NCI-H1930 (cell line): ENCODE measurements at regions not wholly inside any gene's neighbourhood (a gene's known extent, or its start where the extent isn't known, plus 50 kb on each side); places are given as distances from the start of the nearest gene placed in this dataset.

Source experiments
- DNase-seq, 2 experiments: peaks; one replicate each; lab custom pipeline; 2025; lab: John Stamatoyannopoulos, UW

DNA sequence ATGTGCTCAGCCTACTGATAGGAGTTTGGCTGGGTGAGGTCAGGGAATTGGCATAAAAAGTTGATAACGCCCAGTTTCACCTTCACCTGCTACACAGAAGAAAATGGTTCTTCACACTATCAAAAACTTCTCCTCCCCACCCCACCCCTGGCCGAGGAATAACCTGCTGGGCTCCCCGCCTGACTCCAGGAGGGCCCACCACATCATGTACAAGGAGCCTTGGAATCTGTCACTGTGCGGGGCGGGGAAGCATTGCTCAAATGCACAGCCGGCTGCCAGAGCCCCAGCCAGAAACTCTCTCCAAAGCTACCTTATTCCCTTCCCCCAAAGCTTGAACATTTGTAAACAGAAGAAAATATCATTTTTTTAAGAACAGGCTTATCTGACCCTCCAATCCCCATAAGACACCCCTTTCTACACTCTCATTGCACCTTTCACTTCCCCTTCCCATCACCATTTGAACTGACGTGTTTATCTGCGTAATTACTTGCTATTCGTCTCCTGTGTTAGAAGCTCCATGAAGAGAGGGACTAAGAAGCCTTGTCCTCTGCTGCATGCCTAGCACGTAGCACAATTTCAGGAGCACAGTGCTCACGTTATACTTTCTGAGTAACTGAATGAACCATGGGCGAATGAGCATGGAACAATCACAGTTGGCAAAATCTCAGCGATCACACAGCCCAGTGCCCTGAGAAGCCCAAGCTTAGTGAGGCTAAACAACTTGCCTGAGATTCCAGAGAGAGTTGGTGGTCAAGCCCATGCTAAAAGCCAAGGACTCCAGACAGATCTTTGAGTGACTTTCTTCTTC is 82.9 kb downstream of the HES1 start:
- no peak for DNase-seq

DNA sequence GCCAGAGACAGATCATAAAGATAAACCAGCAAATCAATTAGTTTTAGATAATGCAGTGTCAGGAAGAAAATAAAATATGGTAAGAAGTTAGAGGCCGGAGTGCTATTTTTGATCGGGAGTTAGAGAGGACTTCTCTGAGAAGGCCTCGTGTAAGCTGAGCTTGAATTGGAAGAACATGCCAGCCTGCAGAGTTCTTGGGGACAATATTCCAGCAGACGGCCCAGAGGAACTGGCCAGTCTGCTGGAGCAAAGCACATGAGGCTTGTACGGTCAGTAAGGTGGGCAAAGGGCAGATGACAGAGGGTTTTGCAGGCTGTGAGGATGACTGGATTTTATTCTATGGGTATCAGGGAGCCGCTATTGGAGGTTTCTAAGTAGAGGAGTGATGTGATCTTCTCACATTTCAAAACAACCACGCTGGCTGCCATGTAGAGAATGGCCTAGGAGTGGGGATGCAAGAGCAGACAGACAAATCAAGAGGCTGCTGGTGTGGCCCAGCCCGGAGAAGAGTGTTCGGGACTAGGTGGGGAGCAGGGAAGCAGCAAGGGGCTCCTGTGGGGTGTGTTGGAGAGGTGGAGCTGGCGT is 84.0 kb downstream of the HES1 start:
- no peak for DNase-seq

DNA sequence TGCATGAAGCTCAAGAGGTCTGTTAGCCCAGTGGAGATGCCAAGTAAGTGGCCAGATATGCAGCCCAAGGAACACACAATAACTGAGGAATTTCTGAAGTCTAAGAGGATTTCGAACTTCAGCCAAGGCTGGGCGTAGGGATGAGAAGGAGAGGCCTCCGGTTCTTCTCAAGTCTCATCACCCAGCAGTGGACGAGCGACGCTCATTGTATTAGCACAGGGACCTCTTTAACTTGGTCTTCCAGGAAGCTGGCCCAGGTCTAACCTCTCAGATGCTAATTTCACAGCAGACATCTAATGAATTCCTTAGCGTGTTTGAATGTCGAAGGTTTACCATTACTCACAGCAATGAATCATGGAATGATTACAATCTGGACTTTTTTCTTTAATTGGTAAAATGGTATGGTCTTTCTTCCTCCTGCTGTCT is 85.0 kb downstream of the HES1 start:
- no peak for DNase-seq

DNA sequence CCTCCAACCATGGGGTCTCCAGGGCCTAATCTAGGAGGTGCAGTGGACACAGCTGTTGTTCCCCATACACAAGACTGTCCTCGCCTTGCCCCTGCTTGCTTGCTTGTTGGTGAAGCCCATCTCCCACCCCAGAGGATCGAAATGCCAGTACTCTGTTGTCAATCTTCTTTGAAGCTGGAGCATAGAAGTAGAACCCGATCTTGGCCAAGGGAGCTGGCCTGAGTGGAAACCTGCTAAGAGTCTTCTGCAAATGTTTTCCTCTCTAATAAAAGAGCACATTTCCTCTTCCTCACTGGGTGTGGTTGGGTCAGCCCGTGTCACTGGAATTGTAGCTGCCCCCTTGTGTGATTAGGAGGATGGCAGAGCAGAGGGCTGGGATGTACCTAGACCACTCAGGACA is 85.4 kb downstream of the HES1 start:
- DNase-seq = no peak

DNA sequence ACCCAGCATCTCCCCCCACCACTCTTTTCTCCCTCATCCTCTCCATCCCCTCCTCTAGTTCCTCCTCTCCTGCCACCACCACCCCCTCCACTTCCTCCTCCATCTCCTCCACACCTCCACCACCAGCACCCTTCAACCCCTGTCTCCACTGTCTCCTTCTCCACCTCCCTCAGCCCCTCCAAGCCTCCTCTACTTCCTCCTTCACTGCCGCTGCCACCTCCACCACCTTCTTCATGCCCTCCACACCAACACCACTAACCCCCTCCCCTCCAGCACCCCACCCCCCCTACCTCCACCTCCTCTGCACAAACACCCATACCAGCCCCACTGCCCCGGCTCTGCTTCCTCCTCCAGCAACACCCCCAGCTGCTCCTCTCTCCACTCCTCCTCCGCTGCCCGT is 88.0 kb downstream of the HES1 start:
- DNase-seq = no peak

DNA sequence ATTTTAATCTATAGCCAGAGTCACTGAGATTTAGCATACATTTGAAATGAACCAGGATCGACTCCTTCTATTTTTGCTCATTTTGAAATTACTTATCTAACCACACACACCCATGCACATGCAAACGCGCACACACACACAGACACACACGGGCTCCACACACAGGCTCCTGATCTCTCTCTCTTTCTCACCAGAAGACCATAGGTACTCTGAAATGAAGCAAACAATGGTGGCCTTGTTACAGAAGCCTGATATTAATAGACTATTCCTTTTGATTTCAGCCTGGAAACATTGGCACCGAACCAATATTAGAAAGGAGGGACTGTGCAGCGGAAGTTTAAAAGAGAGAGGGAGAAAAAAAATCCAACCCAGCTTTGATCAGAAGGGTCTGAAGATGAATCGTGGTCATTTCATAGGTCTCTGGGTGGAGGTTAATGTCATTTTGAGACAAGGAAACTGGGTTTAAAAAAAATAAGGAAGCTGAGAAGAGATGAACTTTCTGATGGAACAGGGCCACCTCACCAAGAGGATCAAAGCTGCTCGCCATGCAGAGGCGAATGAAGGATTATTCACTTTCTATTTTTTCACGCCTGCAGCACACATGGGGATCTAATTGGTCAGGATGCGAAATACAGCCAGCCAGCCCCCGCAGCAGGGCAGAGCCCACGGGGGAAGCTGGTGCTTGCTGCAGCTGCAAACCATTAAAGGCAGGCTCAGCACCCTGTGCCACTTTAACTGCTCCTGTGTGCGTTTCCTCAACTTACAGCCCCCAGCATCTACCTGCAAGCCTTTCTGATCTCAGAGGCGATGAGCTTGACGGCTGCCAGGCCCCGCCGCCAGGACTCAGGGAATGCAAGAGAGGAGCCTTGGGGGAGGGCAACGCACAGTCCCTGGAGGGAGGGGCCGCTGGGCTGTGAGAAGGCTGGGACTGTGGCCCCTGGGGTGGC is 88.8 kb downstream of the HES1 start:
- no peak for DNase-seq

DNA sequence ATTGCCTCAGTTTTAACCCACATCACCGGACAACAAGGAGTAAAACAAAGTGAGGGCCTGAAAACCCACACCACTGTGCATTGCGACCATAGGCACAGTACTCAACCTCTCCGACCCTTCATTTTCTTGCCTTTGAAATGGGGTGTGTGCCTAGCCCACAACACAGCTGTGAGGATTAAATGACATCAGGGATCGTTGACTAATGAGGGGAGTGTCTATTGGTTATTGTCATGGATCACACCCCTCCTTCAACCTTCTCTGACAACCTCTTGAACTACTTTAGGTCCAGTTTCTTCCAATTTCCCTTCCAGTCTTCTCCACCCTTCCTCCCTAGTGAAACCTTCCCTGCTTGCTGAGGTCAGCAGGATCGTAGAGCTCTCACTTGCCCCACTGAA is 89.5 kb downstream of the HES1 start:
- no peak for DNase-seq

DNA sequence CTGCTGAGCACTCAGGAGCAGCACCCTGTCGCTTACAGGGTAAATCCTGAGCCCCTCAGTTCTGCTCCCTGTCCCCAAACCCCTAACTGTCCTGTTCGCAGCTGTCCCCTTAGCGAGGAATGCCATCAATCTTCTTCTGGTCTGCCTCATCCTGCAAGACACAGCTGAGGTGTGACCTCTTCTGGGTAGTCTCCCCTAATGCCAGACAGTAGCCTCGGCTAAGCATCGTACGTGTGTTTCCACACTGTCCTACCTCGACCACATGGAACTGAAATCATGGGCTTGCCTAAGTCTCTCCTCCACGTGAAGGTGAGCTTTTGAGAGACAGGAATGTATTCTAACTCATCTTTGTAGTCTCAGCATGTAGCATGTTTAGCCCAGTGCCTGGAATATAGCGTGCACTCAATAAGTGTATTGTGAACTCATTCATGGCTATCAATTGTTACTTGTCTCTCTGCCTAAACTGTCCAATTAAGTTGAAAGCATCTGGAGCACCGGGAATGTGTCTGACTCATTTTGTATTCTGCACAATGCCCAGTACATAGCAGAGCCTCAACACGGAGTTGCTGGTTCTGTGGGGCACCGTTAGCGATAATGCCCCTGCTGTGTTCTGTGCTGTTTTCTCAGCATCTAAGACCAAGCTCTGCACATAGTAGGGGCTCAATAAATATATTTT is 90.2 kb downstream of the HES1 start:
- no peak for DNase-seq

DNA sequence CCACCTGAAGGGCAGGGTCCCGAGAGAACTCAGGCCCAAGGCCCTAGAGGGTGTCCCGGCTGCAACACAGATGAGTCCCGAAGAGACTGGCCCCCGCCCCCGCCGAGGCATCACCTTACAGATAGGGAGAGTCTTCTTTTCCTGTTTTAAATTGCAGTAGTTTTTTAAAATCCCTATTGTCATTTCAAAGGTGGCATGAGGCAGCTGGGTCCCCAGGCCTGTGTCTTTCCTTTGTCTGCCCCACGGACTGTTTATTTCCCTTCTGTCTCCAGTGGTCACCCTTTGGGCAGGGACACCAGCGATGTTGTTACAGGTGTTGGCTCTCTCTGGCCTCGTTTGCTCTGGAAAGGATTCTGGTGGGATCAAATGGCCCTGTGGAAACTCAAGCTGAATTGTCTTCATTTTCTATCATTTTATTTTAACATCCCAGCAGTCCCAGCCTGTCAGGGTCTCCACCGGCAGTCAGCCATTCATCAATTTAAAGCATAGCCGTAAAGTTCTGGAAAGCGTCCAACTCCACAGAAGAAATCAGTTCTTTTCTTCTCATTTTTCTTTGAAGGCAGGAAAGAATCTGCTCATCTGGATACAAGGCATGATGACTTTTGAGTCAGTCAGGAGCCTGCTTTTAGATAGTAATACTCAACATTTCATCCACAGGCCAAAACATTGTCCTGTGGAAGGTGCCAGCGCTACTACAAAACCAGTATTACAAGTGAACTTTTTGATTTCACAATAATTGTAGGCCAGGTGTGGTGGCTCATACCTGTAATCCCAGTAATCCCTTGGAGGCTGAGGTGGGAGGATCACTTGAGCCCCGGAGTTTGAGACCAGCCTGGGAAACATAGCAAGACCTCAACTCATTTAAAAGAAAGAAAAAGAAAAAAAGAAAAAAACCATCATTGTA is 96.2 kb downstream of the HES1 start:
- DNase-seq = no peak

DNA sequence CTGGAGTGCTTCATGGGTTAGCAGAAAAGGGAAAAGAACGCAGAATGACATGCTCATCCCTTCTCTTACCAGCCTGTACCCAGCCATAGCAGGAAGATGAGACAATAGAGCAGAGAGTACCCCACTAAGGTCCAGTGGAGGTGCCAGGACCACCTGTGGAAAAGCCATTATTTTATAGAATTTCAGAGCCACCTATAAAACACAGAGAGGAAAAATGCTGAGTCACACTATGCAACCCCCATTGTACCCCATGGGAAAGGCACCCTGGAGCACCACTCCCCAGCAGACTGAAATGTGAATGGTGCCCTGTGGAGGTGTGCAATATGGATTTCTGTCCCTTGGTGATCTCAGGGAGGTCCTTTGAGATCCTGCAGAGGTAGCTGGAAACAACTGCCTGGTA is 97.2 kb downstream of the HES1 start:
- no peak for DNase-seq

DNA sequence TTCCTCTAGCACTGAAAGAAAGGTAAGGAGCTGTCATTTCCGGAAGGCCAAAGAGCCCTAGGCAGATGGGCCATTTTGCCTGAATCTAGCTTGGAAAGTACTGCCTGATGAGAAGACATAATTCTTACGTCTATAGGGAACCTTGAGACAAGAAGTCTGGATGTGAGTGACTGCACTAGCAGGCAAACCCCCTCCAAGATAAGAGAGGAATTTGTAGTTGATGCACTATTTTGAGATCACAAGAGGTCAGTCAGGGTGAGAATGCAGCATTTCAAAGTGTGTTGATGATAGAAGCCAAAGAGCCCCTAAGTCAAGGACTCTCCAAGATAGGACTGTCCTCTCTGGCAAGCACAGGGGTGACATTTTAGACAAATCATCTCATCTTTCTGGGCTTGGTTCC is 99.2 kb downstream of the HES1 start:
- DNase-seq = no peak

DNA sequence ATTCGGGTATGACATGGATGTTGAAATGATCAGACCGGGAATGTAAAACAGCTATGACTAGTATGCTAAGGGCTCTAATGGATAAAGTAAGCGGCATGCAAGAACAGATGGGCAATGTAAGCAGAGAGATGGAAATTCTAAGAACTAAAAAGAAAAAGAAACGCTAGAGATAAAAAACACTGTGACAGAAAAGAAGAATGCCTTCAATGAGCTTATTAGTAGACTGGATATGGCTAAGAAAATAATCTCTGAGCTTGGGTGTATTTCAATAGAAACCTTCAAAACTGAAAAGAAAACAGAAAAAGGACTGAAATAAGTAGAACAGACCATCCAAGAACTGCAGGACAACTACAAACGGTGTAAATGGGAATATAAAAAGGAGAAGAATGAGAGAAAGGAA is 101.2 kb downstream of the HES1 start:
- no peak for DNase-seq

DNA sequence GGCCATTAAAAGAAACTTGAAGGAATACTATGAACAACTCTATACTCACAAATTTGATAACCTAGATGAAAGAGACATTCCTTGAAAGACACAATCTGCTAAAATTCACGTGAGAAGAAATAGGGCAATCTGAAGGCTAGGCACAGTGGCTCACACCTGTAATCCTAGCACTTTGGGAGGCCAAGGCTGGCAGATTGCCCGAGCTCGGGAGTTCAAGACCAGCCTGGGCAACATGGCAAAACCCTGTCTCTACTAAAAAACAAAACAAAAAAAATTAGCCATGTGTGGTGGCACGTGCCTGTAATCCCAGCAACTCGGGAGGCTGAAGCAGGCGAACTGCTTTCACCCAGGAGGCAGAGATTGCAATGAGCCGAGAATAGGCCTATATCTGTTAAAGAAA is 104.8 kb downstream of the HES1 start:
- DNase-seq = no peak

DNA sequence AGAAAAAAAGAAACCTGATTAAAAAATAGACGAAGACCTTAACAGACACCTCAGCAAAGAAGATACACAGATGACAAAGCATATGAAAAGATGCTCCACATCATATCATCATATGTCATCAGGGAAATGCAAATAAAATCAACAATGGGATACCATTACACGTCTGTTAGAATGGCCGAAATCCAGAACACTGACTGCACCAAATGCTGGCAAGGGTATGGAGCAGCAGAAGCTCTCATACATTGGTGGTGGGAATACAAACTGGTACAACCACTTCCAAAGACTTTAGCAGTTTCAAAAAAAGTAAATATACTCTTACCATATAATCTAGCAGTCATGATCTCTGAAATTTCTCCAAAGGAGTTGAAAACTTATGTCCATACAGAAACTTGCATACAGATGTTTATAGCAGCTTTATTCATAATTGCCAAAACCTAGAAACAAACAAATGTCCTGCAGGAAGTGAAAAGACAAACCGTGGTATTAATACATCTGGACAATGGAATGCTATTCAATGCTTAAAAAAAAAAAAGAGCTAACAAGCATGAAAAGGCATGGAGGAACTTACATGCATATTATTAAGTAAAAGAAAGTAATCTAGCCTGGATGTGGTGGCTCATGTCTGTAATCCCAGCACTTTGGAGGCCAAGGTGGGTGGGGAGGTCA is 107.4 kb downstream of the HES1 start:
- DNase-seq = no peak

DNA sequence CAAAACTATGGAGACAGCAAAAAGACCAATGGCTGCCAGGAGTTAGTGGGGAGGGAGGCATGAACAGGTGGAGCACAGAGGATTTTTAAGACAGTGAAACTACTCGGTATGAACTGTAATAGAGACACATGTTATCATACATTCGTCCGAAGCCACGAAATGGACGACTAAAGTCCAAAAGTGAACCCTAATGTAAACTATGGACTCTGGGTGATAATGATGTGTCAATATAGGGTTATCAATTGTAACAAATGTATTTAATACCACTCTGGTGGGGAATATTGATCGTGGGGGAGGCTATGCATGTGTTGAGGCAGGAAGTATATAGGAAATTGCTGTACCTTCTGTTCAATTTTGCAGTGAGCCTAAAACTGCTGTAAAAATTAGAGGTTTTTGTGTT is 107.0 kb downstream of the CPN2 start:
- DNase-seq = no peak

DNA sequence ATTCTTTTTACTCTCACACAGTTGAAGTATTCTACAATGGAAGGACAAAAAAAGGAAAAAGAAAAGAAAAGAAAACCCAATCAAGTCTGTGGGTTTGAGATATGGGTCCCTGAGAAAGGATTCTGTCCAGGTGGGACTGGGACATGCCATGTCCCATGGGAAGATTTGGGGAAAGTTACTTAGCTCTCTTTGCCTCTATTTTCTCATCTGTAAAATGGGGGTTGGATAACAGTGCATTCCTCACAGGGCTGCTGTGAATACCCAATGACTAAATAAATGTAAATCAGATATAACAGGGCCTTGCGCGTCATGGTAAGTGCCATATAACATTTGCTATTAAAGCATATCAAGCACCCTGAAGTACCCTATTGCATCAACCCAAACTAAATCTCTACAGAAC is 105.7 kb downstream of the CPN2 start:
- no peak for DNase-seq

DNA sequence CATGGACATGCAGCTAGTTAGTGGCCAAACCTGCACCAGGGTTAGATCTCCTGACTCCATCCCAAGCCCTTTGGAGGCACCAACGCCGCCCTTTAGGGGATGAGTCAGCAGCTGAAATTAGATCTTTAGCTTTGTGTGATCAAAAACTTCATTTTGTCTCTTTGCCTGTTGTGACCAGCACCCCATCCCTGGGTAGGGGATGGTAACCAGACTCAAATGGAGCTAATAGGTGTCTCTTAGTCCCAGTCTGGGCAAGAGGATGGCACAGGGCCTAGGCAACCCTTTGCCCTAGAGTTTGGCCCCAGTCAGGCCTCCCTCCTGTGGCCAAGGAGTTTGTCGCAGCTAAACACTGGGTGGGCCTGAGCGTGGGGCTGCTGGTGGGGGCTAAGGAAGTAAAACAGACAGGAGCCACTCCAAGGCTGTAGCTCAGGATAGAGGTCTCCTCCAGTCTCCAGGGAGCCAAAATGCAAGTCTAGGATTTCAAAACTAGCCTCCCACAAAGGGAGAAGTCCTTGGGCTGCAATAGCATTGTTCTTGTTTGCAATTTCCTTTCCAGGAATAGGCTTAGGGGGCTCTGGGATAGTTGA is 105.1 kb downstream of the CPN2 start:
- no peak for DNase-seq

DNA sequence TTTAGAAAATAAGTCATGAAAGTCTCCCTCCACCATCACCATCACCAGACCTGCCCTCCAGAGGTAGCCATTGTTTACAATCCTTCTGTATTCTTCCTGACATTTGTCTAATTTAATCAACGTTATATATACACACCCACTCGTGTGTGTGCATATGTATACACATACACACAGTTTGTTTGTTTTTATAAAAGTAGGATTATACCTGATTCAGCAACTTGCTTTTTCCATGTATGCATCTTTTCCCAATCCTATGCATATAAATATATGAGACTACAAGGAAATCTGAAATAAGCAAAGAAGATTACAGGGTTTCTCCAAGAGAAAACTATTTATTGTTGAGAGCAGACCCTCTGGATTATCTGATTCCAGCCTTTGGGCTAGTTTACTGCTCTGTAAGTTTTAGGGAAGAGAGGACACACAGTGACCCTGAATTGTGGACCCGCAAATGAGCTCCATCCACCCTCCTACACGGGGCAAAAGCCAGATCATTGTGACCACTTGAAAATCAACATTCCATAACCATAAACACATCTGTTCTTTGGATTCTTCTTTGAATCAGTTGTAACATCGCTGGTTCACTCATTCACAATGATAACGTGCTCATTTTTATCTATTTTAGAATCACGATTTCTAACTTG is 104.3 kb downstream of the CPN2 start:
- no peak for DNase-seq

DNA sequence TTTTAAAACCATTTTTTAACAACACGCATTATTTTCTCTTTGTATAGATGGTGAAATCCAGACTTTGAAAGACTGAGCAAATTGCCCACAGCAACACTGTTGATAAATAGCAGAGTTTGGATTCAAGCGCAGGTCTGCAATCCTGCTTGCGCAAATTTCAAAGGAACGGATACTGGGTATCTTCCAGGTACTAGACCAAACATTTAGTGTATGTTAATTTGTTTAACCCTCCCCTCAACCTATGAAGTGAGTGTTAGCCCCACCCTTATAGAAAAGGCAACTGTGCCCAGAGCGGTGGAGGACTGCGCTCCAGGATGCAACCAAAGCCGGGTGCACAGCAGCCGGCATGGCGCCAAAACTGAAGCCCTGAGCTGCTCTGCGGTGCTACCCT is 103.8 kb downstream of the CPN2 start:
- DNase-seq = no peak
